Gastroesophageal sphincter (tissue), 4 donors: ENCODE measurements at regions not wholly inside any gene's neighbourhood (a gene's known extent, or its start where the extent isn't known, plus 50 kb on each side); places are given as distances from the start of the nearest gene placed in this dataset.

Experiments
- ATAC-seq: fragments of 150-250 bp; one replicate; pipeline ENCODE4 v1.9.1; 2016; ENCODE audit warnings: mild to moderate bottlenecking, moderate library complexity
- H3K27ac ChIP-seq, 4 donors: fragments of 200-600 bp; sonication (generic) in 3 of 4; 1 replicate in 3 of 4; 2 replicates in 1 of 4; pipeline ENCODE4 v1.5.1; 2016 to 2019
- H3K27me3 ChIP-seq: fragments of 200-600 bp; sonication (generic); one replicate; pipeline ENCODE4 v1.5.1; 2019
- H3K36me3 ChIP-seq, 2 donors: fragments of 200-600 bp; sonication (generic); one replicate each; pipeline ENCODE4 v1.5.1; 2019; ENCODE audit warnings: control low read depth in 1 of 2
- H3K4me1 ChIP-seq, 3 donors: fragments of 200-600 bp; sonication (generic); 1 replicate in 2 of 3; 2 replicates in 1 of 3; pipeline ENCODE4 v1.5.1; 2016 to 2019; ENCODE audit warnings: control low read depth in 2 of 3
- H3K4me3 ChIP-seq, 2 donors: fragments of 200-600 bp; sonication (generic); one replicate each; pipeline ENCODE4 v1.5.1; 2019; ENCODE audit warnings: mild to moderate bottlenecking in 1 of 2, moderate library complexity in 1 of 2
- H3K9me3 ChIP-seq, 3 donors: fragments of 200-600 bp; sonication (generic); one replicate each; pipeline ENCODE4 v1.5.1; 2017 to 2019; ENCODE audit warnings: control low read depth in 2 of 3
- CTCF ChIP-seq, 4 experiments: fragments of 200-600 bp in 2 of 4; fragments of 450-650 bp in 2 of 4; sonication (generic) in 1 of 4; IDR thresholded peaks; one replicate each; pipeline ENCODE4 v1.5.1; 2017 to 2019; ENCODE audit warnings: antibody characterized with exemption in 4 of 4, mild to moderate bottlenecking in 2 of 4, moderate library complexity in 2 of 4
- EP300 ChIP-seq: sonication (generic); formaldehyde crosslinking; IDR thresholded peaks from one replicate; pipeline ENCODE4 v1.6.1; 2017; ENCODE audit warnings: antibody characterized with exemption, mild to moderate bottlenecking
- POLR2A ChIP-seq, 2 donors: fragments of 450-650 bp; IDR thresholded peaks; one replicate each; pipeline ENCODE4 v1.6.1; 2017; ENCODE audit warnings: antibody characterized with exemption in 2 of 2, mild to moderate bottlenecking in 2 of 2, moderate library complexity in 1 of 2
- POLR2AphosphoS5 ChIP-seq: sonication (generic); formaldehyde crosslinking; IDR thresholded peaks from one replicate; pipeline ENCODE4 v1.6.1; 2017; ENCODE audit warnings: antibody characterized with exemption
- WGBS, 2 donors: methylation state at CpG; one replicate each; pipeline ENCODE4 v1.1.5; 2018; ENCODE audit warnings: low coverage in 1 of 2; 5-methylcytosine and 5-hydroxymethylcytosine counted together

DNA sequence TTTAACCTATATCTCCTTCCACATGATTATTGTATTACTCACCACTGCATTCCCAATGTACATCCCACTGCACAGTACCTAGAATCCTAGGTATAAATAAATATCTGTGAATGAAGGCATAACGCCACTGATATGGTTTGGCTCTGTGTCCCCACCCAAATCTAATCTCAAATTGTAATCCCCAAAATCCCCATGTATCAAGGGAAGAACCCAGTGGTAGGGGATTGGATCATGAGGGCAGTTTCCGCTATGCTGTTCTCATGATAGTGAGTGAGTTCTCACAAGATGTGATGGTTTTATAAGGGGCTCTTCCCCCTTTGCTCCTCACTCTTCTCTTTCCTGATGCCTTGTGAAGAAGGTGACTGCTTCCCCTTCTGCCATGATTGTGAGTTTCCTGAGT is 599.0 kb upstream of the ADGRL2 start:
- 91 to 95% methylated on average over 2 of the region's 2 CpGs for WGBS, 2 donors
- H3K9me3 ChIP-seq, result no peaks in the 10 kb centered on the region
- H3K27ac ChIP-seq, result no peak overlapping the region
- H3K36me3 ChIP-seq, result no peaks in the 10 kb centered on the region
- ATAC-seq, result no peak
- no peak overlapping the region for H3K4me3 ChIP-seq
- TF ChIP-seq POLR2AphosphoS5 (no peak), CTCF (IDR thresholded peaks at IDR 0.05) (no peak), POLR2A (IDR thresholded peaks at IDR 0.05) (no peak), EP300 (no peak)
- no peaks in the 10 kb centered on the region for H3K4me1 ChIP-seq
- no peaks in the 10 kb centered on the region for H3K27me3 ChIP-seq

DNA sequence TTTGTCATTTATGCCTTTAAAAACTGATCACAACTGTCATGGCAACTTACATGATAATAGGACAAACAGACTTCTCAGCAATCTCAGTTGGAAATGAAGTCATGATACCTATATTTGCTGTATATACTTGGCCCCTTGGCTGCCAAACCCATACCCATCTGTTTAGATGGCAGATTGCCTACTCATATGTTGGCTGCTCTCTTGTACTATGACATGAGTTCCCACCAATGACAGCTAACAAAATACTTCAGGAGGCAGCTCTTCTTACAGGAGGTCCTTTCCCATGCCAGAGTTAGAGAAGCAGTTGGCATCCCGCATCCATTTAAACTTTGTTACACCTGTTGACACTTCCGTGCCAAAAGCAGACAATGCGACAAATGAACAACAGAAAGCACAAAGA is 603.1 kb upstream of the ADGRL2 start:
- ATAC-seq, result no peak
- Histone ChIP-seq H3K4me1 (no peaks in the 10 kb centered on the region), H3K27ac (no peak overlapping the region), H3K9me3 (no peaks in the 10 kb centered on the region), H3K4me3 (no peak overlapping the region), H3K36me3 (no peaks in the 10 kb centered on the region), H3K27me3 (no peaks in the 10 kb centered on the region)
- TF ChIP-seq POLR2AphosphoS5 (no peak), CTCF (IDR thresholded peaks at IDR 0.05) (no peak), EP300 (no peak), POLR2A (IDR thresholded peaks at IDR 0.05) (no peak)
- 90 to 96% methylated on average over 2 to 3 of the region's 3 CpGs for WGBS, 2 donors

GRCh38 chr1:81192647-81193642 is 607.8 kb upstream of the ADGRL2 start:
- Histone ChIP-seq H3K36me3 (no peaks in the 10 kb centered on the region), H3K27me3 (no peaks in the 10 kb centered on the region), H3K9me3 (no peaks in the 10 kb centered on the region), H3K4me1 (no peaks in the 10 kb centered on the region), H3K27ac (no peak overlapping the region), H3K4me3 (no peak overlapping the region)
- 84 to 86% methylated on average over 6 to 7 of the region's 7 CpGs for WGBS, 2 donors
- TF ChIP-seq POLR2A (IDR thresholded peaks at IDR 0.05) (no peak), CTCF (IDR thresholded peaks at IDR 0.05) (no peak), EP300 (no peak), POLR2AphosphoS5 (no peak)
- ATAC-seq, result no peak

- Histone ChIP-seq H3K9me3 (no peaks in the 10 kb centered on the region), H3K27ac (no peak overlapping the region), H3K4me3 (no peak overlapping the region), H3K27me3 (no peaks in the 10 kb centered on the region), H3K36me3 (no peaks in the 10 kb centered on the region), H3K4me1 (no peaks in the 10 kb centered on the region)
- no peak for TF ChIP-seq CTCF (IDR thresholded peaks at IDR 0.05)
- TF ChIP-seq POLR2AphosphoS5, result no peak
- no peak for TF ChIP-seq POLR2A (IDR thresholded peaks at IDR 0.05)
- TF ChIP-seq EP300, result no peak
- 95% methylated on average over 3 of the region's 3 CpGs for WGBS, 2 donors
- no peak for ATAC-seq
These were observed 610.7 kb upstream of the ADGRL2 start for GRCh38 chr1:81190003-81190402.

- Histone ChIP-seq H3K36me3 (no peaks in the 10 kb centered on the region), H3K27ac (no peak overlapping the region), H3K9me3 (no peaks in the 10 kb centered on the region), H3K4me3 (no peak overlapping the region), H3K27me3 (no peaks in the 10 kb centered on the region), H3K4me1 (no peaks in the 10 kb centered on the region)
- 100% methylated on average over 1 of the region's 1 CpG for WGBS, 2 donors
- TF ChIP-seq POLR2A (IDR thresholded peaks at IDR 0.05), result no peak
- TF ChIP-seq EP300, result no peak
- TF ChIP-seq POLR2AphosphoS5, result no peak
- no peak for TF ChIP-seq CTCF (IDR thresholded peaks at IDR 0.05)
- no peak for ATAC-seq
These were observed 613.1 kb upstream of the ADGRL2 start for GRCh38 chr1:81187635-81188034.
